Nephron (organoid): ENCODE measurements at regions not wholly inside any gene's neighbourhood (a gene's known extent, or its start where the extent isn't known, plus 50 kb on each side); places are given as distances from the start of the nearest gene placed in this dataset.

ENCODE experiments used
- H3K27ac Mint-ChIP-seq, 3 experiments: 2 replicates each; pipeline ENCODE4 v1.8.0; 2020; ENCODE audit warnings: mixed read lengths in 3 of 3, mild to moderate bottlenecking in 2 of 3, moderate library complexity in 1 of 3
- H3K27me3 Mint-ChIP-seq: 2 replicates; pipeline ENCODE4 v1.8.0; 2021; ENCODE audit warnings: low read depth, mild to moderate bottlenecking, moderate library complexity, mixed read lengths
- H3K36me3 Mint-ChIP-seq: 2 replicates; pipeline ENCODE4 v1.8.0; 2020; ENCODE audit warnings: low read depth, mixed read lengths
- H3K4me1 Mint-ChIP-seq: 2 replicates; pipeline ENCODE4 v1.8.0; 2020; ENCODE audit warnings: mixed read lengths
- H3K4me3 Mint-ChIP-seq, 3 experiments: 2 replicates each; pipeline ENCODE4 v1.8.0; 2020; ENCODE audit warnings: mild to moderate bottlenecking in 3 of 3, mixed read lengths in 3 of 3, moderate library complexity in 2 of 3
- H3K9me3 Mint-ChIP-seq: 2 replicates; pipeline ENCODE4 v1.8.0; 2020; ENCODE audit warnings: mixed read lengths
- TF ChIP-seq, protein P1 (sequence below), 3 experiments: fragments of 200-600 bp; sonication (generic); IDR thresholded peaks; one replicate each; pipeline ENCODE4 v1.5.0; 2021; ENCODE audit warnings: antibody characterized with exemption in 3 of 3; ENCODE audit not compliant: unreplicated experiment in 3 of 3

DNA sequence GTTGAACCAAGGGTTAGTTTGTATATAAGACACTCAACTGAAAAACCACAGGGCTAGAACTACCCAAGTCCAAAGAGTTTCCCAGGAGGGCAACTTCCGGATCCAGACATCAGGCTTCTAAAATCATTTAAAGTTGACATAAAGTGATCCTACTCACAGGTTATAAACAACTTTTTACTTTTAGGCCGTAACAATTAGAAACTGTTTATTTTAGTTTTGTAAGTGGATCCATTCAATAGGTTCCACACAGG, 454.6 kb downstream of the MEIS1 start:
- Mint-ChIP-seq H3K4me1 (peaks cover 20% of the 10 kb centered on the region), H3K27ac (peak overlapping the region; percentile 16 to 62 (median 61)), H3K4me3 (no peak overlapping the region), H3K9me3 (peaks cover 6% of the 10 kb centered on the region), H3K36me3 (peaks cover 5% of the 10 kb centered on the region), H3K27me3 (no peaks in the 10 kb centered on the region)
- TF ChIP-seq, protein P1, sequence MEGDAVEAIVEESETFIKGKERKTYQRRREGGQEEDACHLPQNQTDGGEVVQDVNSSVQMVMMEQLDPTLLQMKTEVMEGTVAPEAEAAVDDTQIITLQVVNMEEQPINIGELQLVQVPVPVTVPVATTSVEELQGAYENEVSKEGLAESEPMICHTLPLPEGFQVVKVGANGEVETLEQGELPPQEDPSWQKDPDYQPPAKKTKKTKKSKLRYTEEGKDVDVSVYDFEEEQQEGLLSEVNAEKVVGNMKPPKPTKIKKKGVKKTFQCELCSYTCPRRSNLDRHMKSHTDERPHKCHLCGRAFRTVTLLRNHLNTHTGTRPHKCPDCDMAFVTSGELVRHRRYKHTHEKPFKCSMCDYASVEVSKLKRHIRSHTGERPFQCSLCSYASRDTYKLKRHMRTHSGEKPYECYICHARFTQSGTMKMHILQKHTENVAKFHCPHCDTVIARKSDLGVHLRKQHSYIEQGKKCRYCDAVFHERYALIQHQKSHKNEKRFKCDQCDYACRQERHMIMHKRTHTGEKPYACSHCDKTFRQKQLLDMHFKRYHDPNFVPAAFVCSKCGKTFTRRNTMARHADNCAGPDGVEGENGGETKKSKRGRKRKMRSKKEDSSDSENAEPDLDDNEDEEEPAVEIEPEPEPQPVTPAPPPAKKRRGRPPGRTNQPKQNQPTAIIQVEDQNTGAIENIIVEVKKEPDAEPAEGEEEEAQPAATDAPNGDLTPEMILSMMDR (IDR thresholded peaks at IDR 0.05; ENCODE audit: unreplicated experiment in 3 of 3): no peak

- TF ChIP-seq, protein P1 (IDR thresholded peaks at IDR 0.05; ENCODE audit: unreplicated experiment in 3 of 3): no peak
- Mint-ChIP-seq H3K27ac (peak overlapping the region; percentile 7 to 61 (median 45)), H3K36me3 (peaks cover 3% of the 10 kb centered on the region), H3K27me3 (no peaks in the 10 kb centered on the region), H3K4me3 (no peak overlapping the region), H3K4me1 (peaks cover 20% of the 10 kb centered on the region), H3K9me3 (peaks cover 2% of the 10 kb centered on the region)
Observed at GRCh38 chr2:66890166-66890742, 455.3 kb downstream of the MEIS1 start.

- no peaks in the 10 kb centered on the region for H3K27me3 Mint-ChIP-seq
Observed at GRCh38 chr2:66895206-66895605, 460.3 kb downstream of the MEIS1 start.

DNA sequence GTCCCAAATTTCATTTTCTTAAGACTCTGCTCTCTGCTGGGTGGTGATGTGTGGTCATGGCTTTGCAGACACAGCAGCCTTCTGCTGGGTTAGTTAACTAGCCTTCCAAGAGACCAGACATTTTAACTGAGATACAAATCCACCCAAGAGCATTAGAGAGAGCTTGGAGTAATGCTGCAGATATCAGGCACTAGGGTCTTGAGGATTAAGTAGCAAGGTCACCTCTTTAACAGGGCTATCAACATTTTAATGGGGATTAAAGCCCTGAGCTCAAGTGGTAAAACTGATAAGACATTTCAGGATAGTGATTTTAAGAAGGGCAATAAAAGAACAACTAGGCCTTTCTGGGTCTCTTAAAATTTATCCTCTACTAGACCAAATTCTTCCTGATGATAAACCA, 461.2 kb downstream of the MEIS1 start:
- Mint-ChIP-seq H3K9me3 (no peaks in the 10 kb centered on the region), H3K4me3 (no peak overlapping the region), H3K36me3 (no peaks in the 10 kb centered on the region), H3K27ac (peak overlapping the region in 2 of 3 experiments; percentile 32 to 98), H3K27me3 (no peaks in the 10 kb centered on the region), H3K4me1 (peaks cover 21% of the 10 kb centered on the region)
- TF ChIP-seq, protein P1 (IDR thresholded peaks at IDR 0.05; ENCODE audit: unreplicated experiment in 3 of 3): no peak

More at GRCh38 chr2:66895206-66895605, 460.3 kb downstream of the MEIS1 start:
- H3K27ac Mint-ChIP-seq: peak overlapping the region in 2 of 3 experiments; percentile 55 to 65
- TF ChIP-seq, protein P1 (IDR thresholded peaks at IDR 0.05; ENCODE audit: unreplicated experiment in 3 of 3): no peak
- no peaks in the 10 kb centered on the region for H3K9me3 Mint-ChIP-seq
- peaks cover 24% of the 10 kb centered on the region for H3K4me1 Mint-ChIP-seq
- no peak overlapping the region for H3K4me3 Mint-ChIP-seq
- no peaks in the 10 kb centered on the region for H3K36me3 Mint-ChIP-seq

GRCh38 chr2:66897181-66897580, 462.3 kb downstream of the MEIS1 start:
- Mint-ChIP-seq H3K4me1 (peaks cover 29% of the 10 kb centered on the region), H3K36me3 (no peaks in the 10 kb centered on the region), H3K27me3 (no peaks in the 10 kb centered on the region), H3K27ac (peak overlapping the region; percentile 92 to 99 (median 98)), H3K9me3 (no peaks in the 10 kb centered on the region), H3K4me3 (peak overlapping the region in 1 of 3 experiments; percentile 17)
- TF ChIP-seq, protein P1 (IDR thresholded peaks at IDR 0.05; ENCODE audit: unreplicated experiment in 3 of 3): no peak

DNA sequence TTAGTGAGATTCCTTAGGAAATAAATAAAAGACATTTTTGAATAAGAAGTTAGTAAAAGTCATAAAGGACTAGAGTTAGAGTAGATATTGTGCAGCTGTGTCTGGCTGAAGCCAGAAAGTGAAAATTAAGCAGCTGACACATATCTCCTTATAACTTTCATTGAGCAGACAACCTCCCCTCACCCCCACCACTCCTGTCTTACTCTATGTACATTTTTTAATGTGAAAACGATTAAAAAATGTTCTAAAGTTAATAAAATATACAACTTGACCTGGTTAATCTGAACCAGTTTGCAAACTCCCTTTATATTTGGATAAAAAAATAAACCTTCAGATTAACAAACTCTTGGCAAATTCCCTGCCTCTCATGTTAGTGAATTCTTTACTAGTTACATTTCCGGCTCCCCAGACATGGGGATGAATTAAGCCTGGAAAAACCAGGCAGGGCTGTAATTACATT, 462.8 kb downstream of the MEIS1 start:
- TF ChIP-seq, protein P1 (IDR thresholded peaks at IDR 0.05; ENCODE audit: unreplicated experiment in 3 of 3): no peak
- peak overlapping the region; percentile 92 to 99 (median 98) for H3K27ac Mint-ChIP-seq
- peaks cover 29% of the 10 kb centered on the region for H3K4me1 Mint-ChIP-seq
- no peaks in the 10 kb centered on the region for H3K9me3 Mint-ChIP-seq
- H3K36me3 Mint-ChIP-seq: no peaks in the 10 kb centered on the region
- no peak overlapping the region for H3K4me3 Mint-ChIP-seq
- no peaks in the 10 kb centered on the region for H3K27me3 Mint-ChIP-seq
